HG03342 (cell line): ENCODE measurements at regions not wholly inside any gene's neighbourhood (a gene's known extent, or its start where the extent isn't known, plus 50 kb on each side); places are given as distances from the start of the nearest gene placed in this dataset.

ENCODE experiments used
- ATAC-seq: cut with Tn5 transposase; IDR thresholded peaks from one replicate; pipeline ENCODE4 v1.9.1; 2021; ENCODE audit warnings: mild to moderate bottlenecking, moderate library complexity; ENCODE audit not compliant: unreplicated experiment

DNA sequence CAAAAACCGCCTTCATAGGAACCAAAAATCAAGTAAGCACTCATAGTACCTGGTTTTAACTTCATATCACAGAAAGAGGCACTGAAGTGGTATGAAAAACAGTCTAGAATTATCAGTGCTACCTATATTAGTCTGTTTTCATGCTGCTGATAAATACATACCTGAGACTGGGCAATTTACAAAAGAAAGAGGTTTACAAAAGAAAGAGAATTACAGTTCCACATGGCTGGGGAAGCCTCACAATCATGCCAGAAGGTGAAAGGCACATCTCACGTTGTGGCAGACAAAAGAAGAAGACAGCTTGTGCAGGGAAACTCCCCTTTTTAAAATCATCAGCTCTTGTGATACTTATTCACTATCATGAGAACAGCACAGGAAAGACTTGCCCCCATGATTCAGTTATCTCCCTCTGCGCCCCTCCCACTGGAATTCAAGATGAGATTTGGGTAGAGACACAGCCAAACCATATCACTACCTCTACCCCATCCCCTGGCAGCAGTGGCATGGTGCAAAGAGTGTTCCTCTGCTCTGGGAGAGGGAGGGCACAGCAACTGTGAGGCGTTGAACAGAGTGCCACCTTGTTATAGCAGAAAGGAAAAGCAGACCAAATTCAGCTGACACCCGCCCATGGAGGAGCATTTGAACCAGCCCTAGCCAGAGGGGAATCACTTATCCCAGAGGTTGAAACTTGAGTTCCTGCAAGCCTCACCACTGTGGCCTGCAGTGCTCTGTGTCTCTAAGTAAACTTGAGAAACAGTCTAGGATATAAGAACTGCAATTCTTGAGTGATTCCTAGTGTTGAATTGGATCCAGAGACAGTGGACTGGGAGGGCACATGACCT is 61.9 kb upstream of the PTPRZ1 start:
- no peak for ATAC-seq

DNA sequence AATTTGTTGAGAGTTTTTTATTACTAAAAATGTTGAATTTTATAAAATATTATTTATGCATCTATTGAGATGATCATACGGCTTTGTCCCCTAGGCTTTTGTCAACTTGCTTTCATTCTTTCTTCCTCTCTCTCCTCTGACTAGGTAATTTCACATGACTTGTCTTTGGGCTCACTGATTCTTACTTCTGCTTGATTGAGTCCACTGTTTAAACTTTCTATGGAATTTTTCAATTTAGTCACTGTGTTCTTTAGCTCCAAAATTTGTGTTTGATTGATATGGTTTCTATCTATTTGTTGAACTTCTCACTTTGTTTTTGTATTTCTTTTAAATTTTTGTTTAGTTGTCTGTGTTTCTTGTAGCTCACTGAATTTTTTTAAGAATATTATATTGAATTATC is 65.9 kb upstream of the PTPRZ1 start:
- no peak for ATAC-seq

GRCh38 chr7:121803039-121803438 is 69.9 kb upstream of the PTPRZ1 start:
- ATAC-seq, result no peak

DNA sequence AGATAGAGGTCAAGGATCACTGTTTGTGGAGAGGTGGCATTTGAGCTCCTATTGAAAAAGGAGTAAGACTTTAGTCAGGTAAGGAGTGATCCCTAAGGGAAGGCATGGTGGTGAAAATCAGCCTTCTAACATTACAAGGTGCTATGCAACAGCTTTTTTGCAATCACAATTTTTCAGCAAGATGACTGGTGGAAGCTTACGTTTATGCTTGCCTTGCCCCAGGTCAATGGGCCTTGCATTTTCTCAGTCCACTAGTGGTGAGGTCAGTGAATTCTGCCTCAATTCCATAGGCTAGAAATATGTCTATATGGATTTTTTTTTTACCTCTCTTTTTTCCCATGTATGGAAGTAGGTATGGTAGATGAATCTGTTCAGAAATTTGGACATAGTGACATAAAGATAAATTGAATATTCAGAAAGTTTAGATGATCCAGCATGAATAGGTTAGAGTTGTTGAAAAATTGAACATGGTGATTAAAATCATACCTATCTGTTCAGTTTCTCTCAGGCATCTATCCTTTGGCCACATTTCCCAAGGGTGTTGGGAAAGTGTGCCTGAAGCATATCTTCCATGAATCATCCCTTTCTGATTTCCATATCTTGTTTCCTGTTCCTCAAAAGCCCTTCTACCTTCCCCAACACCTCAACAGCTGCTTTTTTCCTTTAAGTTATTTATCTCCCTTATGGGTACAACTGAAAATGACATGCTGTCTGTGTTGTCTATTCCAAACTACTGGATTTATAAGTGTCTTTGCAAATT is 71.9 kb upstream of the PTPRZ1 start:
- no peak for ATAC-seq

DNA sequence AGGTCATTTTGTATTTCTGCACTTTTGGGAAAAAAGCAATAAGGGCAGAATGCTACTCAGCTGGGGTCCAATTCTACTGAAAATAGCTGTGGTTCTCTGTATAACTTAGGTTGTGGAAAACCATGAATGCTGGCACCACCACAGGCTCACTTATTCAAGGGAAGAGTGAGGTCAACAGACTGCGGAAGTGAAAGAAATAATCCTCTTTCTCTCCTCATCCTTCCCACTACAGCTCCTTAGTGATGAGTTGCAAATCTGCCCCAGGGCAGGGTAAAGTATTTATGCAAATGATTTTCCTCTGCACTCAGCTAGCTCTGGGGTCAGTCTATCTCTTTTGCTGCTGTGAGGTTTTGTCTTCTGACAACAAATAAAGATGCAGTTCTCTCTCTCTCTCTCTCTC is 74.1 kb upstream of the PTPRZ1 start:
- ATAC-seq, result no peak

DNA sequence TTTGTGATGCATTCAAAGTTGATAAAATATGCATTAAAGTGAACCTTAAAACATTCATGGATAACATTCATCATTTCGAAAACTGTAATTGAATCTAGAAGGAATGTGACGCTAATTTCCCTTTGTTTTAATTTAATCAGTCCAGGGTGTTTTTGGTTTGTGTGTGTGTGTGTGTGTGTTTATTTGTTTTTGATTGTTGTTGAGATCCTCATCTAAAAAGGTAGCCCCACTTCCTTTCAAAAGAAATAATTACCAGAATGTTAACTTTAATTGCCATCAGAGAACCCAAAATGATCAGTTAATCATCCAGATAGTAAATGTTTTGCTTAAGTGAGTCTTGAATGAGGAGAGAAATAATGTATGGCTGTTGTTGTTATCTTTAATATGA is 74.5 kb upstream of the PTPRZ1 start:
- ATAC-seq, result no peak

- ATAC-seq, result no peak
Measured at GRCh38 chr7:121797657-121798452, 75.1 kb upstream of the PTPRZ1 start.

- ATAC-seq, result no peak
Measured at GRCh38 chr7:121796936-121797656, 75.9 kb upstream of the PTPRZ1 start.

- no peak for ATAC-seq
Measured at GRCh38 chr7:121796381-121796780, 76.6 kb upstream of the PTPRZ1 start.

GRCh38 chr7:121795736-121796135 is 77.2 kb upstream of the PTPRZ1 start:
- no peak for ATAC-seq

DNA sequence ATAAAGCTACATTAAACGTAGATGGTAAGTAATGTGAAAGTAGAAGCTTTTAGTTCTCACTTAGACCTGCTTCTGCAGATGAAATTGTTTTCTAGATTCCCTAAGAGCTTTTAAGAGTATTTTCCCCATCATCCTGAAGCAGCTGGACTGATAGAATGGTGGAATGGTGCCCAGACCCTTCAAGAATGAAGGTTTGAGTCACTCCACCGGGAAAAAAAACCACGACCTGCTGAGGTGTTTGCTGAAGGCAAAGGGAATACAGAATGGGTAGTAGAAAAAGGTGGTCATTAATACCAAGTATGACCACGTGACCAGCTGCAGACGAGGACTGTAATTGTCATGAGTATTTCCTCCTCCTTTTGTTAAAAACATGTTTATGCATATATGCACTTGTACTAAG is 79.2 kb upstream of the PTPRZ1 start:
- no peak for ATAC-seq

GRCh38 chr7:121777672-121778071 is 95.3 kb upstream of the PTPRZ1 start:
- ATAC-seq, result no peak

DNA sequence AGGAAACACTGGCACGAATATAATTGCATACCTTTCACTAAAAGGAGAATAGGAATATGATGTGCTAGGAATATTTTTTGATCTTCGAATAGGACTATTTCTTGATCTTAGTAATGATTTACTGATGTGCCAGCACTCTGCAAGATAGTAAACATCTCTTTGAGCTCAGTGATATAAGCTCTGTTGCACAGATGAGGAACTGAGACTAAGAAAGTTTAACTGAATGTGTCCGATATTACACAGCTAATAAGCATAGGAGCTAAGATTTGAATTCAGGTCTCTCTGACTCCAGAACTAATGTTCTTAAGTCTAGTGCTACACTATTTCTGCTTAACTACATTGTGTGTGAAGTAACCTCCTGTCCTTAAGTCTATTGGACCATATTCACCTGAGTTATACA is 98.4 kb upstream of the PTPRZ1 start:
- peak; percentile 55 for ATAC-seq

- no peak for ATAC-seq
Measured at GRCh38 chr7:121766676-121767075, 106.3 kb upstream of the PTPRZ1 start.

DNA sequence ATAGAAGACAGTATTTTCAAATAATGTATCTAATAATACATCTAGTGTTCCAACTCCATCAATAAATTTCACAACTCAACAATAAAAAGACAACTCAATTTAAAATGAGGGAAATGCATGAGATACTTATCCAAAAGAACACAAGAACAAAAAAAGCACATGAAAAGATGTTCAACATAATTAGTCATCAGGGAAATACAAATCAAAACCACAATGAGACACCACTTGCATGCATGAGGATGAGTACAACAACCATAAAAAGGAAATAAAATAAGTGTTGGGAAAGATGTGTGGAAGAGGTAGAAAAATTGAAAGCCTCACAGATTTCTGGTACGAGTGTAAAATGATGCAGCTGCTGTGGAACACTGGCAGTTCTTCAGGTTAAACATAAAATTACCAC is 111.6 kb upstream of the PTPRZ1 start:
- no peak for ATAC-seq

DNA sequence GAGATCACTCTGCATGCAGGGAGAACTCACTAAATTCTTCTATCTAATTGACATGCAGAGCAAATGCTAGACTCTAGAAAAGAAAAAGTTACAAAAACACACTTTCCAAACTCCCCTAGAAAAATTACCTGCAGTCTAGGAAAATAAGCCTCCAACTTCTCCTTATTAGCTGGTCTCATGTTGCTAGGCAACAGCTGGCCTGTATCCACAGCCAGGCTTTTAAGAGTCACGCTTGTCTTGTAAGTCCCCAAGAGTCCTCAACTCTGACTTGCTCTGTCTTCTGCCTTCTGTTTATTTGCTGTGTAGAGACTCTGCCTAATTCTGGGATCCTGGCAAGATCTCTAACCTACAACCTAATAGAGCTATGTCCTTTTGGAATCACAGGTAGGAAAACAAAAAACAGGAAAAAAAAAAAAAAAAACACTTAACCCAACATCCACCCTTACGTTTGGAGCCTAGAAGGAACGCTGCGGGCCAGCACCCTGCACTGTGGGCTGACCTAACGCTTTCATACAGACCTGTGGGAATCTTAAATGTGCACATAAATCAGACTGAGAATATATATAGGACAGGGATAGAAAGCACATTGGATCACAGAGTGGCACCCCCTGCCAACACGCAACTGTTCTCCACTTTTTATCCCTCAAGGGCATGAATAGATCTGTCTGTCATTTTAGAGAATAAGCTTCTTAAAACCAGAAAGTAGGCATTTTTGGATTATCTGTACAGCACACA is 117.0 kb upstream of the PTPRZ1 start:
- ATAC-seq, result no peak

DNA sequence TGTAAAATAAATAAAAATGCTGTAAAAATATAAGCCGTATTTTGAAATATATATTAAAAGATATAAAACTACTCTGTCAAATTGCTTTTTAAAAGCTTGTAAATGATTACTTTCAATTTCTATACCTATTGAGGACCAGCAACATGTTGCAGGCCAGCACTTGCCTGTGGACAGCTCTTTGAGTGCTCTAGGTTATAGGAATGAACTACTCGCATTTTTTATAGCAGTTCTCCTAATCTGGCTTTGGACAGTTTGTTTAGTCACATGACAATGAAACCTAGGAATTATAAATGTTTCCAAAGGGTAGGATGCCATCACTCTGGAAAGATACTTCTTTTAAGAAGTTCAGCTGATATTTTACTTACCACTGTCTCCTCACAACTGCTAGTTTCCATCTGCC is 117.7 kb upstream of the PTPRZ1 start:
- ATAC-seq, result no peak

DNA sequence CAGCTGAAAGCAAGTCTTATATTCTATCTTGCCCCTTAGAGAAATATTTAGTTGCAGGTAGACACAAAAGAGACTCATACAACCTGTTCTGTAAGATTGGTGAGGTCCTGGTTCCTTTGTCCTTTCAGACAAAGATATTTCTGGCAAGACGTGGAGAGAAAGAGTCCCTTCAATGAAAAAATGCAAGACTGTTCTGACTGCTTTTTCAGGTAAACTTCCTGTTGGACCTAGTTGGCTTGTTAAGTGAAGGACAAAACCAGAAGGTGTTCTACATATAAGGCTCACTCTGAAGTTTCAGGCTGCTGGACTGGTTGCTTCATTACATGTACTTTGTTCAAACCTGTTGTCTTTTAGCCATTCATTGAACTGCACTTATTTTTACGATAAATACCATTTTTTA is 119.0 kb upstream of the PTPRZ1 start:
- no peak for ATAC-seq

- no peak for ATAC-seq
Measured at GRCh38 chr7:121752706-121753105, 120.3 kb upstream of the PTPRZ1 start.

GRCh38 chr7:121748546-121748945 is 124.4 kb upstream of the PTPRZ1 start:
- no peak for ATAC-seq
